Psoas muscle (tissue), 7 donors: ENCODE measurements at regions not wholly inside any gene's neighbourhood (a gene's known extent, or its start where the extent isn't known, plus 50 kb on each side); places are given as distances from the start of the nearest gene placed in this dataset.

ENCODE experiments used
- ATAC-seq, 4 donors: fragments of 200-7000 bp; cut with Tn5 transposase; one replicate each; pipeline ENCODE4 v1.9.1; 2020; ENCODE audit warnings: moderate library complexity in 3 of 4, mild to moderate bottlenecking in 2 of 4
- DNase-seq, 2 donors: peaks; one replicate each; pipeline ENCODE4 v3.0.0-alpha.2; 2020
- H3K27ac ChIP-seq: fragments of 200-600 bp; one replicate; pipeline ENCODE4 v1.8.0; 2022
- H3K27me3 ChIP-seq, 3 donors: fragments of 200-600 bp in 1 of 3; one replicate each; pipeline versions ENCODE4 v1.6.1 to v1.8.0; 2013 to 2022; ENCODE audit warnings: low read length in 2 of 3, mild to moderate bottlenecking in 2 of 3, moderate library complexity in 1 of 3; ENCODE audit not compliant: insufficient read depth in 3 of 3
- H3K36me3 ChIP-seq, 2 donors: fragments of 200-600 bp in 1 of 2; one replicate each; pipeline versions ENCODE4 v1.6.1 to v1.8.0; 2013 to 2022; ENCODE audit warnings: low read depth in 1 of 2, mild to moderate bottlenecking in 1 of 2, moderate library complexity in 1 of 2; ENCODE audit not compliant: insufficient read depth in 1 of 2
- H3K4me1 ChIP-seq: fragments of 200-600 bp; one replicate; pipeline ENCODE4 v1.8.0; 2022
- H3K4me3 ChIP-seq: fragments of 200-600 bp; one replicate; pipeline ENCODE4 v1.8.0; 2022; ENCODE audit warnings: mild to moderate bottlenecking
- H3K9me3 ChIP-seq: fragments of 200-600 bp; one replicate; pipeline ENCODE4 v1.8.0; 2022
- WGBS, 3 donors: extraction: QIAGEN DNeasy Blood & Tissue Kit; methylation state at CpG; one replicate each; pipeline versions ENCODE4 v1.1.6 to v1.1.7; 2013; 5-methylcytosine and 5-hydroxymethylcytosine counted together
- intact Hi-C, 2 donors: fragments of 100-400 bp; cut with DNase I; formaldehyde crosslinking; loops; one replicate each; pipeline versions ENCODE4 v1.11.0 to v1.14.2; 2022
- TF ChIP-seq, protein P1 (sequence below): fragments of 200-600 bp; IDR thresholded peaks from one replicate; pipeline ENCODE4 v1.8.0; 2022; ENCODE audit warnings: antibody characterized with exemption
- donor health status: healthy with polysubstance abuse.
- donor health status: DM: no; HTN: no; CAD: no; lungs with moderate emphysema.
- donor health status: Bipolar disorder and iron deficiency.
- donor health status: healthy.
- donor health status: DM: yes; HTN: yes; CAD: no.
- donor health status: DM: no; HTN: no; CAD: no.
- donor health status: DM: yes; HTN: yes; CAD: no.

GRCh38 chr2:34936089-34936488 is 1337.0 kb upstream of the FAM98A start:
- ATAC-seq (no peak), DNase-seq (no peak)
- WGBS, 3 donors = 87 to 96% (median 91%) methylated on average over 7 of the region's 7 CpGs
- H3K9me3 ChIP-seq = no peaks in the 10 kb centered on the region
- TF ChIP-seq, protein P1, sequence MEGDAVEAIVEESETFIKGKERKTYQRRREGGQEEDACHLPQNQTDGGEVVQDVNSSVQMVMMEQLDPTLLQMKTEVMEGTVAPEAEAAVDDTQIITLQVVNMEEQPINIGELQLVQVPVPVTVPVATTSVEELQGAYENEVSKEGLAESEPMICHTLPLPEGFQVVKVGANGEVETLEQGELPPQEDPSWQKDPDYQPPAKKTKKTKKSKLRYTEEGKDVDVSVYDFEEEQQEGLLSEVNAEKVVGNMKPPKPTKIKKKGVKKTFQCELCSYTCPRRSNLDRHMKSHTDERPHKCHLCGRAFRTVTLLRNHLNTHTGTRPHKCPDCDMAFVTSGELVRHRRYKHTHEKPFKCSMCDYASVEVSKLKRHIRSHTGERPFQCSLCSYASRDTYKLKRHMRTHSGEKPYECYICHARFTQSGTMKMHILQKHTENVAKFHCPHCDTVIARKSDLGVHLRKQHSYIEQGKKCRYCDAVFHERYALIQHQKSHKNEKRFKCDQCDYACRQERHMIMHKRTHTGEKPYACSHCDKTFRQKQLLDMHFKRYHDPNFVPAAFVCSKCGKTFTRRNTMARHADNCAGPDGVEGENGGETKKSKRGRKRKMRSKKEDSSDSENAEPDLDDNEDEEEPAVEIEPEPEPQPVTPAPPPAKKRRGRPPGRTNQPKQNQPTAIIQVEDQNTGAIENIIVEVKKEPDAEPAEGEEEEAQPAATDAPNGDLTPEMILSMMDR = no peak
- intact Hi-C loops = no loop called here
- H3K27me3 ChIP-seq = no peaks in the 10 kb centered on the region
- no peaks in the 10 kb centered on the region for H3K36me3 ChIP-seq
- H3K4me1 ChIP-seq = no peaks in the 10 kb centered on the region
- no peak overlapping the region for H3K27ac ChIP-seq
- no peak overlapping the region for H3K4me3 ChIP-seq

DNA sequence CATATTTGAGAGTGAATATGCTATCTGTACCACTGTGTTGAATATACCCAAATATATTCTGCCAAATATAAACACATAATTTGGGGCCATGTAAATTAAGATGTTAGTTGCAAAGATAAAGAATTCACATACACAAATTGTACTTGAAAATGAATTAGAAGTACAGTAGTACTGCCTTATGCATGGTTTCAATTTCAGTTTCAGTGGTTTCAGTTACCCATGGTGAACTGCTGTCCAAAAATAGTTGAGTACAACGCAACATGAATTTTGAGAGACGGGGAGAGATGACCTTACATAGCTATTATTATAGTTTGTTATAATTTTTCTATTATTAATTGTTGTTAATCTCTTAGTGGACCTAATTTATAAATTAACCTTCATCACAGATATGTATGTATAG is 1313.0 kb upstream of the FAM98A start:
- no peak for DNase-seq
- intact Hi-C loops = no loop called here
- no peaks in the 10 kb centered on the region for H3K27me3 ChIP-seq
- TF ChIP-seq, protein P1 = no peak
- no peak overlapping the region for H3K4me3 ChIP-seq
- H3K4me1 ChIP-seq = no peaks in the 10 kb centered on the region
- no peaks in the 10 kb centered on the region for H3K36me3 ChIP-seq
- H3K9me3 ChIP-seq = no peaks in the 10 kb centered on the region
- no peak overlapping the region for H3K27ac ChIP-seq
- WGBS, 3 donors = 42 to 58% (median 43%) methylated on average over 2 of the region's 2 CpGs
- ATAC-seq = no peak

DNA sequence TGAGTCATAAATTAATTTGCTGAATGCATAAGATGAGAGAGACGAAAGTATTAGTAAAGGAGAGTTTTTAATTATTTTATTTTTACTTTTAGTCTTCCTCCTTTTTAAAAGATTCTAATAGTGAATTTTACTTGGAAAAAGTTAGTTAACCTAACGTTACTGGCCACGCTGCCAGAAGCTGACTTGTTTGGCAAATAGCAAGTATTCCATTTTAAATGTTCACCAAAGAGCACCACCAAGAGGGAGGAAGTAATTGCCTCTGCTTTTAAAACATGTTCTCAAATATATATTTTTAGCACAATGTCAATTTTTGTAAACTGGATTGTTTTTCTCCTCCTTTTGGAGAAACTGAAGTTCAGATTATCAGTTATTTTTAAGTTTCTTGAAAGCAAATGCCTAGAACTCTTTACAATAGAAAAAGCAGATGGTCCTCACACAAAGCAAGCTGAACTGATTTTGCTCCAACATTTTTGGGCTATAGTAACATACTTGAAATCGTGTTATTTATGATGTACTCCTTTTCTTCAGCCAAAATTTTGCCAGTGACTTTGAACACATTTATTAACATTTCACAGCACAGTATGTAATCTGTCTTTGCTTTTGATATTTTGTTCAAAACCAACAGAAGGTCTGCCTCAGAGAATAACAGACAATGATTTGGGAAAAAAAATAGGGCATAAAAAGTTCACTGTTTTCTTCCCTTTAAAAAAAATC is 1311.0 kb upstream of the FAM98A start:
- TF ChIP-seq, protein P1 = no peak
- 20 to 38% (median 25%) methylated on average over 4 of the region's 4 CpGs for WGBS, 3 donors

DNA sequence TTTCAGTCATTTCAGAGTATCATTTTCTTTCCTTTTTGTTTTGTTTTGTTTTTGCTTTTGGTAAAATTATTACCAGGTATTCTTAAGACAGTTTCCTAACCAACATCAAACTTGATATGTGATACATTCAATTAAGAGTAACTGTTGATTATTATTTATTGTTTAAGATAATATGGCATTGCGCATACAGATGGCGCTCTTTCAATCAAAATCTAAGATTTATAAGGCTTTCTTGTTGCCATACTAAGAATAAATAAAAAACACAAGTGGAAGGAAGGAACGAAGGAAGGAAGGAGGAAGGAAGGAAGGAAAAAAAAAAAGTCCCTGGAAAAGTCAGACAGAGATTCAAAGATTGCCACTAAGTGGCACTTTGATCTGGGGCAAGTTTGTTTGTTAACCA is 1308.7 kb upstream of the FAM98A start:
- Histone ChIP-seq H3K4me3 (no peak overlapping the region), H3K36me3 (no peaks in the 10 kb centered on the region), H3K9me3 (no peaks in the 10 kb centered on the region), H3K27me3 (no peaks in the 10 kb centered on the region), H3K4me1 (no peaks in the 10 kb centered on the region), H3K27ac (no peak overlapping the region)
- TF ChIP-seq, protein P1 = no peak
- DNase-seq = no peak
- intact Hi-C loops = no loop called here
- 89 to 93% (median 89%) methylated on average over 3 of the region's 3 CpGs for WGBS, 3 donors
- no peak for ATAC-seq

More for the DNA sequence above, 1311.0 kb upstream of the FAM98A start:
- ATAC-seq (no peak), DNase-seq (no peak)
- Histone ChIP-seq H3K36me3 (no peaks in the 10 kb centered on the region), H3K4me3 (no peak overlapping the region), H3K4me1 (no peaks in the 10 kb centered on the region), H3K27me3 (no peaks in the 10 kb centered on the region), H3K27ac (no peak overlapping the region), H3K9me3 (no peaks in the 10 kb centered on the region)
- intact Hi-C loops = no loop called here

DNA sequence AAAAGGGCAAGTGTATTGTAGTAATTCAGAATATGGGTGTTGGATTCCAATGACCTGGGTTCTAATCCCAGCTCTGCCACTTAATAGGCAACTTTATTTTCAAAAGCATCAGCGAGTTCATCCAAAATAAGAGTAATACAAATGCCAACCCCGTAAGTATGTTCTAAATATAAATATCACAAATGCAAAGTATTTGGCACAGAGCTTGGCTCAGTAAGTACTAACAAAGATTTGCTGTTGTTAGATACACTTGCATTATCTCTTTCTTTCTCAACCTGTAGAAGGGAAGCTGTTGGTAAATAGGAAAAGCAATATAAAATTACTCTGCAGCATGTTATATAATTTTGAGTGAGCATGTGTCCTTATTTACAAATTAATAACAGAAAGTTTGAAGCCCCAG is 1302.6 kb upstream of the FAM98A start:
- Histone ChIP-seq H3K27ac (no peak overlapping the region), H3K27me3 (no peaks in the 10 kb centered on the region), H3K9me3 (no peaks in the 10 kb centered on the region), H3K4me1 (no peaks in the 10 kb centered on the region), H3K4me3 (no peak overlapping the region), H3K36me3 (no peaks in the 10 kb centered on the region)
- TF ChIP-seq, protein P1 = no peak
- ATAC-seq (no peak), DNase-seq (no peak)
- 47 to 58% (median 51%) methylated on average over 2 of the region's 2 CpGs for WGBS, 3 donors
- intact Hi-C loops = no loop called here
